Astrocyte (in vitro differentiated cells and primary cell): ENCODE measurements at regions not wholly inside any gene's neighbourhood (a gene's known extent, or its start where the extent isn't known, plus 50 kb on each side); places are given as distances from the start of the nearest gene placed in this dataset.

Experiments
- EZH2 ChIP-seq: IDR thresholded peaks from 2 replicates; pipeline ENCODE4 v1.6.1; 2012; ENCODE audit warnings: mild to moderate bottlenecking, low read length, inconsistent platforms; ENCODE audit not compliant: insufficient read depth
- TF ChIP-seq, protein P1 (sequence below): IDR thresholded peaks from 2 replicates; pipeline ENCODE4 v1.5.1; 2011; ENCODE audit warnings: low read depth, mild to moderate bottlenecking, inconsistent platforms, low read length, moderate library complexity; ENCODE audit not compliant: insufficient read depth

DNA sequence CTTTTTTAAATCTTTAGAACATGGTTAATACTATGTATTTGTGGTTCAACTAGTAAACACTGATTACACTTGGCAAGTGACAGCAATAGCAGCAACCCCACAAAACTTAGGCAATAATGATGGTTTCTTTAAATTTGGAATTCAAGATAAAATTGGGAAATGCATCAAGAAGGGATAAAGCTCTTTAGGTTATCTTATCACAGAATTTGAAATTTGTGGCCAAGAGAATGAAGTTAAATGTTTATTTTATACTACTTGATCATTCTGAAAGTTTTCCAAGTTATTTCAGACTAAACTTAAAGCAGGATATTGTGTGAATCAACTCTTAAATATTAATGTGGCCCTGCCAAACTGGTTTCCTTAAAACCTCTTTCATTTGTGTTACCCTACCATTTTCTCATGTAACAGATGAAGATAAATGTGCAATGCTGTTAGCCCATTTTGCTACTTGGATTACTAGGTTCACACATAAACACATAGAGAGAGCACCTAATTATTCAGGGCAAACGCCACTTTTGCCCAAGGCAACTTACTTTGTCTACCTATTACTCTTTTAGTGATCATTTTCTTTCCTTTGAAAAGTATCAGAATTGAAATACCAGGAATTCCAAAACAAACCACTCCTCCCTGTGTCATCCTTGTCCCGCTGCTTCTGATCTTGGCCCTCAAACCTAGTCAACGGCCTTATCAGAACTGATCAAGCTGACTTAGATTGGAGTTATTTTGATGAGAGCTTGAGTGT lies 186.7 kb upstream of the TENT5A start:
- TF ChIP-seq, protein P1, sequence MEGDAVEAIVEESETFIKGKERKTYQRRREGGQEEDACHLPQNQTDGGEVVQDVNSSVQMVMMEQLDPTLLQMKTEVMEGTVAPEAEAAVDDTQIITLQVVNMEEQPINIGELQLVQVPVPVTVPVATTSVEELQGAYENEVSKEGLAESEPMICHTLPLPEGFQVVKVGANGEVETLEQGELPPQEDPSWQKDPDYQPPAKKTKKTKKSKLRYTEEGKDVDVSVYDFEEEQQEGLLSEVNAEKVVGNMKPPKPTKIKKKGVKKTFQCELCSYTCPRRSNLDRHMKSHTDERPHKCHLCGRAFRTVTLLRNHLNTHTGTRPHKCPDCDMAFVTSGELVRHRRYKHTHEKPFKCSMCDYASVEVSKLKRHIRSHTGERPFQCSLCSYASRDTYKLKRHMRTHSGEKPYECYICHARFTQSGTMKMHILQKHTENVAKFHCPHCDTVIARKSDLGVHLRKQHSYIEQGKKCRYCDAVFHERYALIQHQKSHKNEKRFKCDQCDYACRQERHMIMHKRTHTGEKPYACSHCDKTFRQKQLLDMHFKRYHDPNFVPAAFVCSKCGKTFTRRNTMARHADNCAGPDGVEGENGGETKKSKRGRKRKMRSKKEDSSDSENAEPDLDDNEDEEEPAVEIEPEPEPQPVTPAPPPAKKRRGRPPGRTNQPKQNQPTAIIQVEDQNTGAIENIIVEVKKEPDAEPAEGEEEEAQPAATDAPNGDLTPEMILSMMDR = no peak
- no peak for TF ChIP-seq EZH2
